Caco-2 (cell line): ENCODE measurements at regions not wholly inside any gene's neighbourhood (a gene's known extent, or its start where the extent isn't known, plus 50 kb on each side); places are given as distances from the start of the nearest gene placed in this dataset.

Source experiments
- BruUV-seq: library from RNA; stranded (reverse); fragments of 400-500 nt; replicated peaks from 2 replicates; lab custom pipeline; 2021; lab: Mats Ljungman, UMichigan
- CTCF ChIA-PET: fragments of 300-600 bp; sonication (Branson Sonifier 250); formaldehyde crosslinking; loops from one replicate; lab custom pipeline; 2022; ENCODE audit warnings: antibody characterized with exemption; lab: Charles Lee
- POLR2A ChIA-PET: fragments of 300-600 bp; sonication (Branson Sonifier 250); formaldehyde crosslinking; loops from one replicate; lab custom pipeline; 2022; ENCODE audit warnings: antibody characterized with exemption; lab: Charles Lee
- DNase-seq, 2 experiments: peaks; one replicate each; pipeline versions ENCODE4 v3.0.0 to v3.0.0-alpha.2; 2020 to 2022
- H3K27me3 ChIP-seq: replicated peaks from 2 replicates; pipeline ENCODE4 v1.6.0; 2011; ENCODE audit warnings: low read length; ENCODE audit not compliant: control insufficient read depth, insufficient read depth
- H3K36me3 ChIP-seq: 2 replicates; pipeline ENCODE4 v1.5.1; 2011; ENCODE audit warnings: low read length; ENCODE audit not compliant: control insufficient read depth, insufficient read depth
- H3K4me1 ChIP-seq: fragments of 250-450 bp; sonication (Bioruptor Pico); 2 replicates; pipeline ENCODE4 v1.5.1; 2020; ENCODE audit warnings: mild to moderate bottlenecking
- H3K4me3 ChIP-seq: 2 replicates; pipeline ENCODE4 v1.5.1; 2011; ENCODE audit warnings: low read depth, mild to moderate bottlenecking, control low read depth, low read length
- H3K9me3 ChIP-seq: fragments of 250-450 bp; sonication (Bioruptor Pico); 2 replicates; pipeline ENCODE4 v1.5.1; 2020; ENCODE audit warnings: mild to moderate bottlenecking, moderate library complexity
- H3K27ac Mint-ChIP-seq: one replicate; pipeline ENCODE4 v1.8.0; 2022; ENCODE audit warnings: mixed read lengths; ENCODE audit not compliant: unreplicated experiment
- H3K27me3 Mint-ChIP-seq: one replicate; pipeline ENCODE4 v1.8.0; 2022; ENCODE audit warnings: mixed read lengths; ENCODE audit not compliant: insufficient read depth, unreplicated experiment
- H3K36me3 Mint-ChIP-seq: one replicate; pipeline ENCODE4 v1.8.0; 2022; ENCODE audit warnings: mild to moderate bottlenecking, mixed read lengths; ENCODE audit not compliant: insufficient read depth, unreplicated experiment
- H3K4me1 Mint-ChIP-seq: one replicate; pipeline ENCODE4 v1.8.0; 2022; ENCODE audit warnings: low read depth, mixed read lengths; ENCODE audit not compliant: unreplicated experiment
- H3K4me3 Mint-ChIP-seq: one replicate; pipeline ENCODE4 v1.8.0; 2022; ENCODE audit warnings: mild to moderate bottlenecking, moderate library complexity, mixed read lengths; ENCODE audit not compliant: unreplicated experiment
- H3K9me3 Mint-ChIP-seq: one replicate; pipeline ENCODE4 v1.8.0; 2022; ENCODE audit warnings: mixed read lengths; ENCODE audit not compliant: unreplicated experiment
- intact Hi-C: fragments of 100-400 bp; cut with micrococcal nuclease; formaldehyde crosslinking; loops from one replicate; pipeline ENCODE4 v1.10.0; 2022; ENCODE audit not compliant: unreplicated experiment
- TF ChIP-seq, protein P1 (sequence below), 2 experiments: fragments of 200-600 bp in 1 of 2; IDR thresholded peaks; 1 replicate in 1 of 2; 2 replicates in 1 of 2; pipeline versions ENCODE4 v1.5.1 to v1.8.0; 2011 to 2022; ENCODE audit warnings: antibody characterized with exemption in 1 of 2, control low read depth in 1 of 2, inconsistent platforms in 1 of 2, low read depth in 1 of 2, low read length in 1 of 2, mild to moderate bottlenecking in 1 of 2, moderate library complexity in 1 of 2; ENCODE audit not compliant: insufficient read depth in 1 of 2, severe bottlenecking in 1 of 2, unreplicated experiment in 1 of 2

DNA sequence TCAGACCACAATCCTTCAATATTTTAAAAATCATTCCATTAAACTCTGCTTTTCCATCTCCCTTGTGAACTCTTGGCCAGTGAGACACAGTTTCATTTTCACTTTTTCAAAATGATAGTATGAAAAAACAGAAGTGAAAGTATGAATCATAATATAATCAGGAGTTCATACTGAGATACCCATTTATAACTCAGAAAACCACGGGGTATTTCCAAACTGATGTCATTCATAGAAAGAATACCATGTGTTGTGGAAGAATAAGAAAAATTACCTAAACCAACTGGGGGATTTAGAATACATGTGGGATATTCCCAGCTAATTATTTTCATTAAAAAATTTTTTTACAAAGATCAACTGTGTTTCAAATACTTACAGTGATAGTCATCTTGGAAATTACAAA is 149.9 kb downstream of the MRPL39 start:
- no peak overlapping the region for H3K4me3 ChIP-seq
- H3K27ac Mint-ChIP-seq, result no peak overlapping the region

DNA sequence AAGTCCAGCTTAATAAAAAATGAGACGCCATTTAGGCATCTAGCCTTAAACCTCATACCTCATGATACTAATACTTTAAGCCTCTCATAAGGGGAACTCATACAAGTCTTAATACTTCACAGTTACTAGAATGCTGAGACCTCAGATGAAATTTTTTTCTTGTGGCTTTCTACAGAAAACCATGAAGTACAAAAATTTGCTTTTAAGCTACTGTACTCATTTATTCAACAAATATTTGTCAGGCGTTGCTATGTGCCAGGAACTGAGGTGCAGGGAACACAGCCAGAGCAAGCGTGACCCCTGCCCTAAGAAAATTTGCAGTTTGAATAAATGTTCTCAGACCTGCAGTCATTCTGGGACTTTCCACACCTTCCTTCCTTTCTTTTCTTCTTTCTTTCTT is 150.6 kb downstream of the MRPL39 start:
- TF ChIP-seq, protein P1, sequence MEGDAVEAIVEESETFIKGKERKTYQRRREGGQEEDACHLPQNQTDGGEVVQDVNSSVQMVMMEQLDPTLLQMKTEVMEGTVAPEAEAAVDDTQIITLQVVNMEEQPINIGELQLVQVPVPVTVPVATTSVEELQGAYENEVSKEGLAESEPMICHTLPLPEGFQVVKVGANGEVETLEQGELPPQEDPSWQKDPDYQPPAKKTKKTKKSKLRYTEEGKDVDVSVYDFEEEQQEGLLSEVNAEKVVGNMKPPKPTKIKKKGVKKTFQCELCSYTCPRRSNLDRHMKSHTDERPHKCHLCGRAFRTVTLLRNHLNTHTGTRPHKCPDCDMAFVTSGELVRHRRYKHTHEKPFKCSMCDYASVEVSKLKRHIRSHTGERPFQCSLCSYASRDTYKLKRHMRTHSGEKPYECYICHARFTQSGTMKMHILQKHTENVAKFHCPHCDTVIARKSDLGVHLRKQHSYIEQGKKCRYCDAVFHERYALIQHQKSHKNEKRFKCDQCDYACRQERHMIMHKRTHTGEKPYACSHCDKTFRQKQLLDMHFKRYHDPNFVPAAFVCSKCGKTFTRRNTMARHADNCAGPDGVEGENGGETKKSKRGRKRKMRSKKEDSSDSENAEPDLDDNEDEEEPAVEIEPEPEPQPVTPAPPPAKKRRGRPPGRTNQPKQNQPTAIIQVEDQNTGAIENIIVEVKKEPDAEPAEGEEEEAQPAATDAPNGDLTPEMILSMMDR (IDR thresholded peaks at IDR 0.05; ENCODE audit: insufficient read depth in 1 of 2, low read depth in 1 of 2, low read length in 1 of 2, severe bottlenecking in 1 of 2, unreplicated experiment in 1 of 2), result no peak
- no peak overlapping the region for H3K27ac Mint-ChIP-seq
- ChIA-PET CTCF (no interaction called here), POLR2A (no interaction called here)
- H3K9me3 Mint-ChIP-seq, result no peaks in the 10 kb centered on the region
- no peaks in the 10 kb centered on the region for H3K36me3 Mint-ChIP-seq
- Histone ChIP-seq H3K9me3 (no peaks in the 10 kb centered on the region), H3K27me3 (no peaks in the 10 kb centered on the region), H3K4me1 (no peaks in the 10 kb centered on the region), H3K4me3 (no peak overlapping the region), H3K36me3 (no peaks in the 10 kb centered on the region)
- no peak overlapping the region for H3K4me3 Mint-ChIP-seq
- BruUV-seq, result no TSS peak
- no peak for DNase-seq
- intact Hi-C loops, result no loop called here
- no peaks in the 10 kb centered on the region for H3K4me1 Mint-ChIP-seq
- no peaks in the 10 kb centered on the region for H3K27me3 Mint-ChIP-seq

More for the DNA sequence above, 149.9 kb downstream of the MRPL39 start:
- TF ChIP-seq, protein P1 (IDR thresholded peaks at IDR 0.05; ENCODE audit: insufficient read depth in 1 of 2, low read depth in 1 of 2, low read length in 1 of 2, severe bottlenecking in 1 of 2, unreplicated experiment in 1 of 2), result no peak
- no peak for DNase-seq
- H3K36me3 Mint-ChIP-seq, result no peaks in the 10 kb centered on the region
- no TSS peak for BruUV-seq
- no peak overlapping the region for H3K4me3 Mint-ChIP-seq
- no peaks in the 10 kb centered on the region for H3K4me1 Mint-ChIP-seq
- H3K27me3 Mint-ChIP-seq, result no peaks in the 10 kb centered on the region
- H3K4me1 ChIP-seq, result no peaks in the 10 kb centered on the region
- H3K27me3 ChIP-seq, result no peaks in the 10 kb centered on the region
- ChIA-PET CTCF (no interaction called here), POLR2A (no interaction called here)
- H3K9me3 ChIP-seq, result no peaks in the 10 kb centered on the region
- no peaks in the 10 kb centered on the region for H3K36me3 ChIP-seq
- H3K9me3 Mint-ChIP-seq, result no peaks in the 10 kb centered on the region
- intact Hi-C loops, result no loop called here

DNA sequence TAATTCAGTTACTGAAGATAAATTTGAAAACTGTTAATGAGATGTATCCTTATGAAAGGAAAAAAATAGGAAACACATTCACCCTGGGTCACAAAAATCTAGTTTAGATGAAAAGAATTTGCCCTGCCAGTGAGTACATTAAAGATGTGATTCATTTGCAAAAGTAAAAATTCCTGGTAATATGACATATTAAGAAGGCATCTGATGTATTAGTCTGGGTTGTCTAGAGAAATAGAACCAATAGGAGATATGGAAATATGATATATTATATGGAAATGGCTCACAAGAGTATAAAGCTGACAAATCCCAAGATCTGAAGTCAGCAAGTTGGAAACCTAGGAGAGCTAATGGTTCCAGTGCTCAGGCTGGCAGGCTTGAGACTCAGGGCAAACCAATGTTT is 153.8 kb downstream of the MRPL39 start:
- CTCF ChIA-PET, result no interaction called here

More for the DNA sequence above, 153.8 kb downstream of the MRPL39 start:
- Mint-ChIP-seq H3K4me1 (no peaks in the 10 kb centered on the region), H3K4me3 (no peak overlapping the region), H3K36me3 (no peaks in the 10 kb centered on the region), H3K27me3 (no peaks in the 10 kb centered on the region), H3K9me3 (no peaks in the 10 kb centered on the region), H3K27ac (no peak overlapping the region)
- intact Hi-C loops, result no loop called here
- Histone ChIP-seq H3K4me3 (no peak overlapping the region), H3K4me1 (no peaks in the 10 kb centered on the region), H3K9me3 (0 out of 2 replicates have a peak, but pooled peaks cover 4% of the 10 kb centered on the region), H3K27me3 (no peaks in the 10 kb centered on the region), H3K36me3 (no peaks in the 10 kb centered on the region)
- POLR2A ChIA-PET, result no interaction called here
- no TSS peak for BruUV-seq
- TF ChIP-seq, protein P1 (IDR thresholded peaks at IDR 0.05; ENCODE audit: insufficient read depth in 1 of 2, low read depth in 1 of 2, low read length in 1 of 2, severe bottlenecking in 1 of 2, unreplicated experiment in 1 of 2), result no peak
- no peak for DNase-seq
